ENCODE measurements at regions not wholly inside any gene's neighbourhood (a gene's known extent, or its start where the extent isn't known, plus 50 kb on each side); places are given as distances from the start of the nearest gene placed in this dataset.

- TF ChIP-seq POLR2AphosphoS5 (IDR thresholded peaks at IDR 0.05) (no peak), CTCF (IDR thresholded peaks at IDR 0.05) (no peak), POLR2A (IDR thresholded peaks at IDR 0.05) (no peak), EP300 (IDR thresholded peaks at IDR 0.05) (no peak)
These were observed 98.7 kb downstream of the HTR5A start for GRCh38 chr7:155168597-155169480.
